Central memory CD8-positive, alpha-beta T cell (primary cell): ENCODE measurements at regions not wholly inside any gene's neighbourhood (a gene's known extent, or its start where the extent isn't known, plus 50 kb on each side); places are given as distances from the start of the nearest gene placed in this dataset.

Experiments
- ATAC-seq: fragments of 150-1000 bp; cut with Tn5 transposase; replicated peaks from 2 replicates; pipeline ENCODE4 v1.10.0; 2022; ENCODE audit warnings: mild to moderate bottlenecking, moderate FRiP score, moderate number of reproducible peaks; ENCODE audit not compliant: poor library complexity, severe bottlenecking; ENCODE audit errors: extremely low read depth
- DNase-seq, 2 donors: peaks; one replicate each; pipeline ENCODE4 v3.0.0; 2021; ENCODE audit warnings: low spot score in 2 of 2
- H3K27ac Mint-ChIP-seq: one replicate; pipeline ENCODE4 v1.8.0; 2022; ENCODE audit warnings: low read depth, mild to moderate bottlenecking, moderate library complexity, mixed read lengths
- H3K27me3 Mint-ChIP-seq: one replicate; pipeline ENCODE4 v1.8.0; 2022; ENCODE audit warnings: mixed read lengths
- H3K36me3 Mint-ChIP-seq: one replicate; pipeline ENCODE4 v1.8.0; 2022; ENCODE audit warnings: mild to moderate bottlenecking, moderate library complexity, mixed read lengths; ENCODE audit not compliant: insufficient read depth
- H3K4me1 Mint-ChIP-seq: one replicate; pipeline ENCODE4 v1.8.0; 2022; ENCODE audit warnings: mixed read lengths
- H3K4me3 Mint-ChIP-seq: one replicate; pipeline ENCODE4 v1.8.0; 2022; ENCODE audit warnings: mild to moderate bottlenecking, moderate library complexity, mixed read lengths
- H3K9me3 Mint-ChIP-seq: one replicate; pipeline ENCODE4 v1.8.0; 2022; ENCODE audit warnings: mixed read lengths

GRCh38 chr22:48316257-48317250 is 1511.1 kb downstream of the BRD1 start:
- DNase-seq (no peak), ATAC-seq (no peak)
- Mint-ChIP-seq H3K27me3 (peaks cover 37% of the 10 kb centered on the region), H3K9me3 (peaks cover 7% of the 10 kb centered on the region), H3K4me1 (no peaks in the 10 kb centered on the region), H3K36me3 (peaks cover 6% of the 10 kb centered on the region), H3K4me3 (no peak overlapping the region), H3K27ac (no peak overlapping the region)

GRCh38 chr22:48315439-48316256 is 1512.0 kb downstream of the BRD1 start:
- H3K27ac Mint-ChIP-seq, result no peak overlapping the region
- ATAC-seq (no peak), DNase-seq (no peak)
- H3K9me3 Mint-ChIP-seq, result peaks cover 7% of the 10 kb centered on the region
- H3K36me3 Mint-ChIP-seq, result peaks cover 6% of the 10 kb centered on the region
- H3K27me3 Mint-ChIP-seq, result peaks cover 29% of the 10 kb centered on the region
- H3K4me1 Mint-ChIP-seq, result no peaks in the 10 kb centered on the region
- no peak overlapping the region for H3K4me3 Mint-ChIP-seq

- H3K27ac Mint-ChIP-seq, result no peak overlapping the region
- H3K27me3 Mint-ChIP-seq, result peaks cover 29% of the 10 kb centered on the region
- H3K9me3 Mint-ChIP-seq, result peaks cover 7% of the 10 kb centered on the region
- ATAC-seq, result no peak
- no peak for DNase-seq
- no peaks in the 10 kb centered on the region for H3K4me1 Mint-ChIP-seq
- H3K4me3 Mint-ChIP-seq, result no peak overlapping the region
- peaks cover 6% of the 10 kb centered on the region for H3K36me3 Mint-ChIP-seq
Measured at GRCh38 chr22:48314073-48314472, 1513.6 kb downstream of the BRD1 start.

- Mint-ChIP-seq H3K4me1 (no peaks in the 10 kb centered on the region), H3K9me3 (peaks cover 7% of the 10 kb centered on the region), H3K27me3 (peaks cover 29% of the 10 kb centered on the region), H3K27ac (no peak overlapping the region), H3K36me3 (peaks cover 4% of the 10 kb centered on the region), H3K4me3 (no peak overlapping the region)
- ATAC-seq (no peak), DNase-seq (no peak)
Measured at GRCh38 chr22:48313175-48313830, 1514.4 kb downstream of the BRD1 start.

- Mint-ChIP-seq H3K9me3 (peaks cover 7% of the 10 kb centered on the region), H3K27me3 (peaks cover 29% of the 10 kb centered on the region), H3K4me1 (no peaks in the 10 kb centered on the region), H3K27ac (no peak overlapping the region), H3K4me3 (no peak overlapping the region), H3K36me3 (peaks cover 3% of the 10 kb centered on the region)
- ATAC-seq (no peak), DNase-seq (no peak)
Measured at GRCh38 chr22:48310740-48311139, 1516.9 kb downstream of the BRD1 start.

GRCh38 chr22:48310289-48310688 is 1517.4 kb downstream of the BRD1 start:
- ATAC-seq, result no peak
- peaks cover 3% of the 10 kb centered on the region for H3K36me3 Mint-ChIP-seq
- H3K4me3 Mint-ChIP-seq, result no peak overlapping the region
- H3K27me3 Mint-ChIP-seq, result peaks cover 27% of the 10 kb centered on the region
- no peaks in the 10 kb centered on the region for H3K4me1 Mint-ChIP-seq
- no peak overlapping the region for H3K27ac Mint-ChIP-seq
- peaks cover 7% of the 10 kb centered on the region for H3K9me3 Mint-ChIP-seq
- no peak for DNase-seq

- peaks cover 7% of the 10 kb centered on the region for H3K9me3 Mint-ChIP-seq
- peaks cover 3% of the 10 kb centered on the region for H3K36me3 Mint-ChIP-seq
- no peak for ATAC-seq
- H3K27ac Mint-ChIP-seq, result no peak overlapping the region
- no peaks in the 10 kb centered on the region for H3K4me1 Mint-ChIP-seq
- peaks cover 27% of the 10 kb centered on the region for H3K27me3 Mint-ChIP-seq
- DNase-seq, result no peak
- H3K4me3 Mint-ChIP-seq, result no peak overlapping the region
Measured at GRCh38 chr22:48309836-48310235, 1517.8 kb downstream of the BRD1 start.

- Mint-ChIP-seq H3K36me3 (peaks cover 3% of the 10 kb centered on the region), H3K4me1 (no peaks in the 10 kb centered on the region), H3K27ac (no peak overlapping the region), H3K4me3 (no peak overlapping the region), H3K9me3 (peaks cover 7% of the 10 kb centered on the region), H3K27me3 (peaks cover 27% of the 10 kb centered on the region)
- DNase-seq, result no peak
- ATAC-seq, result no peak
Measured at GRCh38 chr22:48309115-48309705, 1518.5 kb downstream of the BRD1 start.

- DNase-seq, result no peak
- Mint-ChIP-seq H3K27me3 (peaks cover 17% of the 10 kb centered on the region), H3K36me3 (peaks cover 3% of the 10 kb centered on the region), H3K9me3 (peaks cover 7% of the 10 kb centered on the region), H3K27ac (no peak overlapping the region), H3K4me1 (no peaks in the 10 kb centered on the region), H3K4me3 (no peak overlapping the region)
- ATAC-seq, result no peak
Measured at GRCh38 chr22:48307931-48308330, 1519.7 kb downstream of the BRD1 start.

GRCh38 chr22:48306785-48307510 is 1520.7 kb downstream of the BRD1 start:
- Mint-ChIP-seq H3K36me3 (no peaks in the 10 kb centered on the region), H3K4me3 (no peak overlapping the region), H3K4me1 (no peaks in the 10 kb centered on the region), H3K9me3 (no peaks in the 10 kb centered on the region), H3K27ac (no peak overlapping the region), H3K27me3 (peaks cover 16% of the 10 kb centered on the region)
- ATAC-seq (no peak), DNase-seq (no peak)

- no peak for DNase-seq
- no peak overlapping the region for H3K4me3 Mint-ChIP-seq
- H3K9me3 Mint-ChIP-seq, result no peaks in the 10 kb centered on the region
- no peaks in the 10 kb centered on the region for H3K36me3 Mint-ChIP-seq
- no peaks in the 10 kb centered on the region for H3K4me1 Mint-ChIP-seq
- no peak for ATAC-seq
- H3K27ac Mint-ChIP-seq, result no peak overlapping the region
- H3K27me3 Mint-ChIP-seq, result peaks cover 16% of the 10 kb centered on the region
Measured at GRCh38 chr22:48306284-48306683, 1521.4 kb downstream of the BRD1 start.
